ENCODE measurements at regions not wholly inside any gene's neighbourhood (a gene's known extent, or its start where the extent isn't known, plus 50 kb on each side); places are given as distances from the start of the nearest gene placed in this dataset.

DNA sequence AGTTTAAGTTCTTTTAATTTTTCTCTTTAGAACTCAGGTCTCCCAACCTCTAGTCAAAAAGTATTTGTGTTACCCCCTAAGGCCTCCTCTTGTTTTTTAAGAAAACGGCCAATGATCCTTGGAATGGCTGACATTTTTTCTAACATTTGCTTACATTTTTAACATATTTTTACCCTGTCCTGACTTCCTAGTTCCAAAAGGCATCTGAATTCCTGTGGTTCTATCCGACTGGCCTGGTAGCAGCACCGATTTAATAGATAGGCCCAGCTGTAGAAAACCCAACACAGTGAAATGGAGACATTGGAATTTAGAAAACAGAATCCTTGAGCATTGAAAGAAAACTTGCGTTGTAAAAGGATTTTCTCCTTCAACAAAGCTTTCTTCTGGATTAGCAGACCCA lies 134.7 kb upstream of the GSC start:
- WGBS, 5 donors, result 60 to 71% (median 62%) methylated on average over 4 of the region's 4 CpGs

GRCh38 chr14:94903883-94904282 lies 134.0 kb upstream of the GSC start:
- no peaks in the 10 kb centered on the region for H3K9me3 ChIP-seq
- H3K27ac ChIP-seq, result no peak overlapping the region
- H3K27me3 ChIP-seq, result peaks cover 0 to 13% (median 0%) of the 10 kb centered on the region in 3 donors
- WGBS, 5 donors, result 41 to 88% (median 68%) methylated on average over 3 of the region's 3 CpGs
- H3K4me3 ChIP-seq, result no peak overlapping the region
- no peaks in the 10 kb centered on the region for H3K36me3 ChIP-seq
- DNase-seq, result no peak
- no peaks in the 10 kb centered on the region for H3K4me1 ChIP-seq
- TF ChIP-seq POLR2AphosphoS5 (IDR thresholded peaks at IDR 0.05), result no peak
- TF ChIP-seq, protein P1, sequence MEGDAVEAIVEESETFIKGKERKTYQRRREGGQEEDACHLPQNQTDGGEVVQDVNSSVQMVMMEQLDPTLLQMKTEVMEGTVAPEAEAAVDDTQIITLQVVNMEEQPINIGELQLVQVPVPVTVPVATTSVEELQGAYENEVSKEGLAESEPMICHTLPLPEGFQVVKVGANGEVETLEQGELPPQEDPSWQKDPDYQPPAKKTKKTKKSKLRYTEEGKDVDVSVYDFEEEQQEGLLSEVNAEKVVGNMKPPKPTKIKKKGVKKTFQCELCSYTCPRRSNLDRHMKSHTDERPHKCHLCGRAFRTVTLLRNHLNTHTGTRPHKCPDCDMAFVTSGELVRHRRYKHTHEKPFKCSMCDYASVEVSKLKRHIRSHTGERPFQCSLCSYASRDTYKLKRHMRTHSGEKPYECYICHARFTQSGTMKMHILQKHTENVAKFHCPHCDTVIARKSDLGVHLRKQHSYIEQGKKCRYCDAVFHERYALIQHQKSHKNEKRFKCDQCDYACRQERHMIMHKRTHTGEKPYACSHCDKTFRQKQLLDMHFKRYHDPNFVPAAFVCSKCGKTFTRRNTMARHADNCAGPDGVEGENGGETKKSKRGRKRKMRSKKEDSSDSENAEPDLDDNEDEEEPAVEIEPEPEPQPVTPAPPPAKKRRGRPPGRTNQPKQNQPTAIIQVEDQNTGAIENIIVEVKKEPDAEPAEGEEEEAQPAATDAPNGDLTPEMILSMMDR (IDR thresholded peaks at IDR 0.05), result peak in 1 of 7 experiments; percentile 18
- no peak for TF ChIP-seq EP300 (IDR thresholded peaks at IDR 0.05)
- intact Hi-C loops (cut with DNase I; ENCODE audit: low total_unique reads), result no loop called here

More for the DNA sequence above, 134.7 kb upstream of the GSC start:
- peaks cover 0 to 13% (median 0%) of the 10 kb centered on the region in 3 donors for H3K27me3 ChIP-seq
- DNase-seq, result no peak
- H3K4me3 ChIP-seq, result no peak overlapping the region
- intact Hi-C loops (cut with DNase I; ENCODE audit: low total_unique reads), result no loop called here
- no peaks in the 10 kb centered on the region for H3K4me1 ChIP-seq
- TF ChIP-seq POLR2A (IDR thresholded peaks at IDR 0.05) (no peak), POLR2AphosphoS5 (IDR thresholded peaks at IDR 0.05) (no peak), EP300 (IDR thresholded peaks at IDR 0.05) (no peak)
- TF ChIP-seq, protein P1 (IDR thresholded peaks at IDR 0.05), result no peak
- no peaks in the 10 kb centered on the region for H3K36me3 ChIP-seq
- H3K9me3 ChIP-seq, result no peaks in the 10 kb centered on the region
- H3K27ac ChIP-seq, result no peak overlapping the region

DNA sequence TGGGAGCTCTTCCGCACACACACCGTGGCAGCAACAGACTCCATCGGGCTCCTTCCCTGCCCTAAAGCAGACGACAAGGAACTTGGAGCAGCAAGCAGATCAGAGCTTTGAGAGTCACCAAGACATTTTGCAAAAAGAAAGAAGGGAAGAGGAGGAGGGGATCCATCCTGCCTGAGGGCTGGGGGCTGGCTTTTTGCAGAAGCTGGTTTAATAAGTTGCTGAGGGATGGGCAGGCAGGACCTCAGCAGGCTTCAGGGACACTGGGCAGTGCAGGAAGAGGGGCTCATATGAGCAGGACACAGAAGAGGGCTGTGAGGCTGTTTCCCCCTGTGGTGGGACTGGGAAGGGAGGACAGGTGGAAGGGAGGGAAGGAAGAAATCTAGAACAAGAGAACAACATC lies 133.4 kb upstream of the GSC start:
- no peak overlapping the region for H3K4me3 ChIP-seq
- no peak for DNase-seq
- H3K36me3 ChIP-seq, result no peaks in the 10 kb centered on the region
- no peaks in the 10 kb centered on the region for H3K4me1 ChIP-seq
- TF ChIP-seq EP300 (IDR thresholded peaks at IDR 0.05) (no peak), POLR2A (IDR thresholded peaks at IDR 0.05) (no peak), POLR2AphosphoS5 (IDR thresholded peaks at IDR 0.05) (no peak)
- TF ChIP-seq, protein P1 (IDR thresholded peaks at IDR 0.05), result no peak
- peaks cover 0 to 8% (median 0%) of the 10 kb centered on the region in 3 donors for H3K27me3 ChIP-seq
- intact Hi-C loops (cut with DNase I; ENCODE audit: low total_unique reads), result no loop called here
- no peak overlapping the region for H3K27ac ChIP-seq
- 82 to 91% (median 89%) methylated on average over 4 of the region's 4 CpGs for WGBS, 5 donors
- H3K9me3 ChIP-seq, result no peaks in the 10 kb centered on the region

DNA sequence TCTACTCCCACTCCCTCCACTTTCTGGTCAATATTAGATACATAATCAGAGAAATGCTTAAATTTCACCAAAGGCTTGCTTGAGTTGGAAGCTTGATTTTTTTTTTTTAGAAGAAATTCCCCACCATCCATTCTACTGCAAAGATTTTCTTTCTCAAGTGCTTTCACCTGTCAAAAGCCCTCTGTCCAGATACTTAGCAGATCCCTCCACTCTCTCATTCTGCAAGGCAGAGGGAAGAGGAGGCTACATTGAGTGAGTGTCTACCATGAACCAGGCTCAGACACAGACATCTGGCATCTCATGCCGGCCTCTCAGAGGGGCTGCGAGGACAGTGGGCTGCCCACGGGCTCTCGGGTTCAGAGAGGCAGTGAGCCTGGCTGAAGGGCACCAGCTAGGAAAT lies 127.6 kb upstream of the GSC start:
- TF ChIP-seq POLR2AphosphoS5 (IDR thresholded peaks at IDR 0.05) (no peak), POLR2A (IDR thresholded peaks at IDR 0.05) (no peak), EP300 (IDR thresholded peaks at IDR 0.05) (no peak)
- TF ChIP-seq, protein P1 (IDR thresholded peaks at IDR 0.05), result no peak
- H3K27ac ChIP-seq, result no peak overlapping the region
- peaks cover 0 to 21% (median 0%) of the 10 kb centered on the region in 3 donors for H3K27me3 ChIP-seq
- no peaks in the 10 kb centered on the region for H3K4me1 ChIP-seq
- intact Hi-C loops (cut with DNase I; ENCODE audit: low total_unique reads), result no loop called here
- WGBS, 5 donors, result 56 to 88% (median 73%) methylated on average over 4 of the region's 4 CpGs
- H3K4me3 ChIP-seq, result no peak overlapping the region
- no peak for DNase-seq
- H3K9me3 ChIP-seq, result peaks cover 0 to 12% (median 5%) of the 10 kb centered on the region in 4 donors
- H3K36me3 ChIP-seq, result no peaks in the 10 kb centered on the region
